SKM-1 (cell line): ENCODE measurements at regions not wholly inside any gene's neighbourhood (a gene's known extent, or its start where the extent isn't known, plus 50 kb on each side); places are given as distances from the start of the nearest gene placed in this dataset.

Experiments
- DNase-seq: peaks from one replicate; lab custom pipeline; 2025; ENCODE audit not compliant: unreplicated experiment; lab: John Stamatoyannopoulos, UW

DNA sequence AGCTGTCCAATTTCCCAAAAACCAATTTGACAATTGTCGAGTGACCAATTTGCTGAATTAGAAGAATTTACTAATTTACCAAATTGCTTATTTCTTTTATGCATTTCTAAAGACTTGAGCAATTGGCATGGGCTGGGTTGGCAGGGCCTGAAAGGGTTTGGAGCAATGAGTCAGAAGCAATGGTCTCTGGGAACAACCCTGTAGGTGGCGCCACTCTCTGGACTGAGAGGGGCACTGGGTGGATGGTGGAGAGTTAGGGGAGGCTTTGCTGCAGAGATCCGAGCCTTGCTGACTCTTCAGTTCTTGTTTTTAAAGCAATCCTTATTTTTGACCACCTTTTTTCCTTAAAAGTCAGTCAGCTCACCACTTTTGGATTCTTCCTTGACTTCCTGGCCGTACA is 71.5 kb upstream of the RPS23 start:
- no peak for DNase-seq

DNA sequence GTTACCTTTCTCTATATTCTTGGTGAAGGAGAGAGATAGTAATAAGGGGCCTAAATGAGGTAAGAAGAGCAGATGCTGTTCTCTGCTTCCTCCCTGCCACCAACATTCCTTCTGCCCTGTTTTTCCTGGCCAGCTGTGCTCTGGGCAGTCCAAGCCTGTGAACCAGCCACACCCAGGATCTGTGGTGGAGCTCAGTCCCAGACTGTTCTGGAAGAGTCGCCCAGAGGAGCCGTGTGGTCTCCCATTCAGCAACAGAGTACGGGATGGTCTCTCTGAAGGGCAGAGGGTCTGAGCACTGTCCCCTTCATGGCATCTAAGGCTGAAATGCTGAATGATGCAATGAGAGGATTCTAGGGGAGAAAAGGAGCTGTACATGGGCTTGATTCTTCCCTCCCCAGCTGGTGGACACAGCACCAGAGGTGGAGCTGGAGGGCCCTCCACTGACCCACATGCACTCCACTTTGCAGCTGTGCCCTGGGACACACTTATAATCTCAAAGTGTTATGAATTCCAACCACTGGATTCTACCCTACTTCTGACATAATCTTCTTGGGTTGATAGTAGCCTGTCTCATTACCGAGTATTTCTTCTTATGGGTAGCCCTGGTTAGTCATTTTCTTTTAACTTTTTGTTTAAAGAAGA is 70.8 kb upstream of the RPS23 start:
- no peak for DNase-seq

- DNase-seq = no peak
Measured at GRCh38 chr5:82347201-82347865, 69.2 kb upstream of the RPS23 start.

DNA sequence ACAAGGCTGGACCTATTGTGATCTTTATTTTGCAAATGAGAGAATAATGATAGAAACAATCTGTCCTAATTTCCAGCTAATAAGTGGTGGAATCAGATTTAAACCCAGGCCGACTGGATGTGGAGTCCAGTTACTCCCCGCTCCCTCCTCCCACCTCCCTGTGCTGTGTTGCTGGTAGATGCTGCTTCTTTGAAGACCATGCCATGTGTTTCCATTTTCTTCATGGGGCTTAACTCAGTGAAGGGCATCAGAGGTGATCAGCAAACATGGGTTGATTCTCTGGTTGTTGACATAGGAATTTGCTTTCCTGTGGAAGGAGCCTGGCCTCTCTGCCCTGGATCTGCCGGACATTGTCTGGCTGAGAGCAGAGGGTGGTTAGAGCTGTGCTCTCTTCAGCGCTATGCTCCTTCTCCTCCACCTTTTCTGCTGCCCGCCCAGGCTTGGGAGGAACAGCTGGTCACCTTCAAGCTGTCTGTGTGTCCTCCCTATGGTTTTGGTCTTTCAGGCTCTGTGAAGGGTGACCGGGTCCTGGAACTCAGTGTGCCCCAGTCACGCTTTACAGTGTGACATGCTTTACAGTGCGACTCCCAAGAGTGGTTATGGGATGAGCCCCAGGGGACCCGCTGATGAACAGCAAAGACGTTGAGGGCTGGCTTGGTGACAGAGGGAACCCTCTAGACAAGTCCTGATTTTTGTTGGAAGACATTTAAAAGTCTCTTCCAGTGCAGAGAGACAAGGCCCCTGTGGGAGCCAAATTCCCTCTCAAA is 68.4 kb upstream of the RPS23 start:
- no peak for DNase-seq

DNA sequence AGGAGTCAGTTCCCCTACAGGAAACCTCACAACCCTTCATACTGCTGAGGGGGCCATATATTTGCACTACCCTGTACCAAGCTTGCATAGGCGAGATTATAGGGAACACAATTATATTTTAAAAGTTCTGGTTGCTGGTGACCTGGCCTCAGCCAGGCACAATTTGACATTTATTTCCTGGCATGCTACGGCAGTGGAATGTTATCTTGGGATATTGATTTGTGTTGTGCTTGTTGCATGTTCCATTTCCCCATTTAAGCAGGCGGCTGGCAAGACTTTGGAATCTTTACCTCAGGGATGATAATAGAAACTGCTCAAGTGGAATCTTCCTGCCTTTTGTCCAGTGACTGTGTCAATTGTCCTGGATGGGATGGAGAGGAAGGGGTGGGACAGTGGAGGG is 67.0 kb upstream of the RPS23 start:
- no peak for DNase-seq

- no peak for DNase-seq
Measured at GRCh38 chr5:82341325-82341724, 63.2 kb upstream of the RPS23 start.

- DNase-seq = no peak
Measured at GRCh38 chr5:82340799-82341198, 62.6 kb upstream of the RPS23 start.

- no peak for DNase-seq
Measured at GRCh38 chr5:82339792-82340191, 61.6 kb upstream of the RPS23 start.

GRCh38 chr5:82338771-82339373 is 60.7 kb upstream of the RPS23 start:
- no peak for DNase-seq

DNA sequence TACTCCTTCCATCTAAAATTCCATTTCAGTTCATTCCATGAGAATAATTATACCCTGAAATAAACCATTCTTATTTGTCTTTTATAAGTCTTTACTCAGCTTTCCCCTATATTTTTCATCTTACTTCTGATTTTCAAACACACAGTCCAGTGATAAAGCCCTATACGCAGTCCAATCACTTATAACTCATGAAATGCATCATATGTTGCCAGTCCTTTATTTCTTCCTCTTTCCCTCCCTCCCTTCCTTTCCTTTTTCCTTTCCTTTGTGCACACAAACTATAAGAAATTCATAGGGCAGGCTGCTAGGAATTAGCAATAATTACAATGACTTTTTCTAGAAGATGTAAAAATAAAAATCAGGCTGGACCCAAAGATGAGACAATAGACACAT is 58.8 kb upstream of the RPS23 start:
- no peak for DNase-seq

GRCh38 chr5:82336226-82336958 is 58.2 kb upstream of the RPS23 start:
- DNase-seq = no peak

DNA sequence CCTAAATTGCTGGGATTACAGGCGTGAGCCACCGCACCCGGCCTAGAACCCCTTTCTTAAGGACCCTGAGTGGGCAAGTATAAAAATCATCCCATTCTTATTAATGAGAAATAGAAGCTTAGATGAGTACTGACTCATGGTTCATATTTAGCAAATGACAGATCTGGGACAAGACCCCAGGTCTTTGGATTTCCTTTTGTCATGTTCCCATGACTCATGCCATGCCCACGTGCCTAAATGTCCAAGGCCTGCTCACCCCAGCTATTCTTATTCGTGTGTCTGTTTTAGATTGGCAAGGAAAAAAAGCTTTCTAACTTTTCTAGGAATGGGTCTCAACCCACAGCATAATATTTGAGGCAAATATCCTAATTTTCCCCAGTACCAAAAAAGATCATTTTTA is 57.7 kb upstream of the RPS23 start:
- no peak for DNase-seq

DNA sequence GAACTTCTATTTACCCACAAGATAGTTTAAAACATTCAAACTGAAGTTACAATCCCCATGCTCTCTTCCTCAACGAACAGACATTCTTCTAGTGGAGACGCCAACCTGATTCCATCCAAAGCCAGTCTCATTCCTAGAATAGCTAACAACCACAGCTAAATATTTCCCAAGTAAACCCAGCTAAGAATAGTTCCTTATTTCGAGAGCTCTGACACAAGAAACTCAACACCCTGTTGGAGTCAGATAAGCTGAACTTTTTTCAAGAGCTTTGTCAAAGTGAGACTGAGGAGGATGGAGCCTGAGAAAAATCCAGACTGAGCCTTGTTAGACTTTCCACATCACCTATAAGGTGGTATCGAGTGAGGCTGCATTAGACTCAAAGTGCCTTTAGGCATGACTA is 56.7 kb upstream of the RPS23 start:
- DNase-seq = no peak

DNA sequence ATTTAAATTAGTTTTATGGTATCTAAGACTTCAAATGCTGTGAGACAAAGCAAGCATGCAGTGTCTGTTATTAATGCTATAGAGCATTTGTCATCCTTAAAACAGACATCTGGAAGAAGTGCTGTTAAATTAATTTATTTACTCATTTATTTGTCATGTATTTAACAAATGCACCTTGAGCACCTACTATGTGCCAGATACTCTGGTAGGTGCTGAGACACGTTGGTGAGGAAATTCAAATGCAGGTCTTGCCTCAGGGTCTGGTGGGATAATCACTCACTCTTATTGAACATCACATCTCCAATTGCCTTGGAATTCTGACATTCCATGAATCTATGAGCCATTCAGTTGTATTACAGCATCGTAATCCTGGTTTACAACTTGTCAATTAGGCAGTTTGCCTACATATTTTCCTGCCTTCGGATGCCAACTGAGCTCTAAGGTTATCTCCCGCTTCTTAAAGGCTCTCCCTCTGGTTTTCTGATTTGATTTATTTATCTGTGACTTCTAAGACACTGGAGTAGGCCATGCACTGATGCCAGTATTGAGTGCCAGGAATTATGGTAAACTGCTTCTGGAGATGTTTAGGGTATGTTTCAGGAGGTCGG is 56.0 kb upstream of the RPS23 start:
- DNase-seq = no peak

DNA sequence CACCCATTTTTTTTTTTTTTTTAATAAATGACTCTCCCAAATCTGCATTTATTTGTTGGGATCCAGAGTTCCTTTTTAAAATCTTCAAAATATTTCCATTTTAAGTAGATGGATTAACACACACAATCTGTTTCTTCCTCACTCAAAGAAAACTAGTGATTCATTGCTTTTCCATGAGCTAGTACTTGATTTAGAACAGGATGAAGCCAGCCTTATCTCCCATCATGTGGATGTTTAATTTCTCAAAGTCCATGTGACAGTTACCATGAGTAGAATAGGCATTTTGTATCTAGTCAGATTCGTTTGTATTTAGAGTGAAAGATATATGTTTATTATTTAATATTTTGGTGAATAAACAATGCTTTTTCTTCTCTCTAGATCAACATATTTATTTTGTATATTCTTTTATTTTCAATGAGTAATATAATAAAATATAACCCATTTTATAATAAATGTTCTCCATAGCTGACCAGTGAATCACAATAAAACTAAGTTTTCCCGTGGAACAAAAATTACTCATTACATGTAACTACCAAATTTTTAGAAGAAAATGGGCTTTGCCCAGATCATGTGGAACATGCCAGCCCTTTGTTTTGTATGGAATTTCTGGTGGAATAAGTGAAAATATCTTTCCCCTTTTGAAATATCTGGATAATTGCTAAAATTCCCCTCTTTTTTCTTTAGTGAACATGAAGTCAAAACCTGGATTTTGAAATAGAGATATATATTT is 54.9 kb upstream of the RPS23 start:
- no peak for DNase-seq

DNA sequence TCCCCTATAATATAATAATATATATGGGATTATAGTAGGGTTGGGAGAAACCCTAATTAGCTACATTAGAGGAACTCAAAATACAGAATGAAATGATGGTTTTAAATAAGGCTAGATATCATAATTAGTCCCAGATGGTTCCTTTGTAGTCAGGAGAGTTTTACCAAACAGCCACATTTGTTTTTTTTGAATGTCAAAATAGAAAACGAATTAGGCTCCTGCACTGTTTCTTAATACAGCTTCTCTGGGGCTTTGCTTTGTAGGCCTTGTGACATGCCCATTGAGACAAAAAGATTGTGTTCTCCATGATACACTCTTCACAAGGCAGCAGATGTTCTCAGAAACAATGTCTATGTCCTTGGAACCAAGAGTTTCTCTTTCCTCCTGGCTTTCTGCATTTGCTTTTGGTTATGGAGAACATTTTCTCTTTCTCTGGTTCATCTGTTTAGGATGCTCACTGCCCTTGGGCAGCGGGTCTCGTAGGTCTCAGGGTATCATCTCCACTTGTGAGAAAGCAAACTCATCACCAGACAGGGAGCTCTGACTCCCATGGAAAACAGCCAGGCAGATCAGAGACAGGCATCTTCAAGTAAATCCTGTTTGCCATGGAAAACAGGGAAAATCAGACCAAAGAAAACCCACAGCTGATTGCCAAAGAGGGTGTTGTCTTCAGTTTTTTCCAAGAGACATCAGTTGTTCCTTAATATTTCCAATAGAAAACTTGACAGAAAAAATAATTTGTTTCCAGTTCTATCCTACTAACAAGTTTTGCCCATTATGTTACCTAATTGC is 54.1 kb upstream of the RPS23 start:
- DNase-seq = no peak

DNA sequence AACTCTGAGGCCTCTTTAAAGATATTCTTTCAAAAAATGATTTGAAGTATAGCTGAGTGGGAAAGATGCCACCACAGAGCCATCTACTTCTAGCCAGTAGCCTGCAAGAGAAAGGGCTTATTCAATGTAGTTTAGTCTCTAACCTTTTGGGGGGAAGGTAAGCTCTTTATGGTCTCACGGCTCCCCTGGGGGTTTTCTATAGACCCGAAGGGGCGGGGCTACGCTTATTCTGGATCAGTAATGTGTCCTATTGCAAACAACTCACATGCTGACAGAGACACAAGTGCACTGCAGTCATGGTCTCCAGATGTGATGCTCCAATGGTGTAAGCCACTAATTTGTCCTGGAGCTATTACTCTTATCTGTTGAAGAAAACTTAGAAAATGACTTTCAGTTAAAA is 53.4 kb upstream of the RPS23 start:
- DNase-seq = no peak

DNA sequence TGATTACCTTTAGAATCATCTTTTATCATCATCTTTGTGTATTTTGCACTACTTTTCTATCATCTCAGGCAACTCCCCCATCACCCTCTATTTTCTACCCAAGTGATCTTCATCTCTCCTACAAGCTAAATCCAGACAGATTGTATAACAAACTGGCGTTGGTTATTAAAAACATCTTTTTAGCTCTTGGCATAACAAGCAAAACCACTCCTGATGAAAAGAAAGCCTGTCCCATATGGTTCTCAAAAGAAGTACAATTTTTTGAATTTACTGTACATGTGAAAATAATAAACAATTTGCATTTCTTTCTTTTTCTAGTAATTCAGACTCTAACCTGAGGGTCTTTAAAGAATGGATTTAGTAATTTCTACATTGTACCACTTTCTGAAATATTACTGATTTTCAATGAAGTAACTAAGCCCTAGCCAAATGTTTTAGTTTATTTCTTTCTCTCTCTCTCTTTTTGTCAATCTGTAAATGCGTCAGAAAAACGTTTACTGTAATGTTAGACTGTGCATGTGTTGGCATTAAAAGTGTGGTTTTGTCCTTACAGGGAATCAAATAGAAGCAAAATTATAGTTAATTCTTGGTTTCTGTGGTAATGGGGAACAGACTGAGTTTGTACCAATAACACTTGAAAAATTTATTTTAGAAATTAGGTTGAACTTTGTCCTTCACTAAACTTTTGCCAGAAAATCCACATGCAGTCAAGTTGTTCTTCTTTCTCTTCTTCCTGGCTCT is 52.5 kb upstream of the RPS23 start:
- no peak for DNase-seq

GRCh38 chr5:82329393-82329792 is 51.2 kb upstream of the RPS23 start:
- DNase-seq = no peak
